Tongue (tissue), 1 donor: ENCODE measurements at regions not wholly inside any gene's neighbourhood (a gene's known extent, or its start where the extent isn't known, plus 50 kb on each side); places are given as distances from the start of the nearest gene placed in this dataset.
"Not testable (repeated sequence)": the region's sequence is repeated elsewhere in the genome, so short reads cannot be mapped to it uniquely, and the experiment has no call there.

Experiments
- DNase-seq: peaks from one replicate; pipeline ENCODE4 v3.0.0-alpha.2; 2015

GRCh38 chr2:193523662-193524061 is 1328.9 kb upstream of the TMEFF2 start:
- DNase-seq, result no peak

GRCh38 chr2:193521523-193521922 is 1326.8 kb upstream of the TMEFF2 start:
- no peak for DNase-seq

GRCh38 chr2:193520709-193521458 is 1326.2 kb upstream of the TMEFF2 start:
- no peak for DNase-seq

- no peak for DNase-seq
Measured at GRCh38 chr2:193518041-193518817, 1323.5 kb upstream of the TMEFF2 start.

GRCh38 chr2:193517615-193518014 is 1322.9 kb upstream of the TMEFF2 start:
- no peak for DNase-seq

GRCh38 chr2:193506035-193506434 is 1311.3 kb upstream of the TMEFF2 start:
- DNase-seq, result no peak

GRCh38 chr2:193505620-193506019 is 1310.9 kb upstream of the TMEFF2 start:
- no peak for DNase-seq

- DNase-seq, result no peak
Measured at GRCh38 chr2:193502363-193503035, 1307.8 kb upstream of the TMEFF2 start.

- DNase-seq, result no peak
Measured at GRCh38 chr2:193496786-193497185, 1302.1 kb upstream of the TMEFF2 start.

GRCh38 chr2:193482557-193482956 is 1287.8 kb upstream of the TMEFF2 start:
- DNase-seq, result no peak

- no peak for DNase-seq
Measured at GRCh38 chr2:193480187-193480586, 1285.5 kb upstream of the TMEFF2 start.

GRCh38 chr2:193476171-193476800 is 1281.6 kb upstream of the TMEFF2 start:
- DNase-seq, result no peak

- no peak for DNase-seq
Measured at GRCh38 chr2:193475038-193475437, 1280.3 kb upstream of the TMEFF2 start.

GRCh38 chr2:193469251-193469650 is 1274.5 kb upstream of the TMEFF2 start:
- no peak for DNase-seq

- no peak for DNase-seq
Measured at GRCh38 chr2:193467276-193467987, 1272.7 kb upstream of the TMEFF2 start.

- no peak for DNase-seq
Measured at GRCh38 chr2:193463011-193463410, 1268.3 kb upstream of the TMEFF2 start.

GRCh38 chr2:193462411-193462810 is 1267.7 kb upstream of the TMEFF2 start:
- no peak for DNase-seq

GRCh38 chr2:193461431-193461934 is 1266.8 kb upstream of the TMEFF2 start:
- no peak for DNase-seq

- no peak for DNase-seq
Measured at GRCh38 chr2:193446967-193447366, 1252.2 kb upstream of the TMEFF2 start.

- no peak for DNase-seq
Measured at GRCh38 chr2:193442293-193442692, 1247.6 kb upstream of the TMEFF2 start.

GRCh38 chr2:193428336-193428818 is 1233.6 kb upstream of the TMEFF2 start:
- DNase-seq, result no peak

GRCh38 chr2:193412368-193412767 is 1217.6 kb upstream of the TMEFF2 start:
- DNase-seq, result not testable (repeated sequence)
